ENCODE measurements at regions not wholly inside any gene's neighbourhood (a gene's known extent, or its start where the extent isn't known, plus 50 kb on each side); places are given as distances from the start of the nearest gene placed in this dataset.

GRCh38 chr12:86331012-86331411, 74.8 kb upstream of the MGAT4C start:
- Histone ChIP-seq H3K9me3 (ENCODE audit: insufficient read depth, low read length) (no peaks in the 10 kb centered on the region), H3K27me3 (ENCODE audit: insufficient read depth, insufficient read length) (no peaks in the 10 kb centered on the region), H3K36me3 (ENCODE audit: insufficient read depth, insufficient read length, low read length) (no peaks in the 10 kb centered on the region), H3K4me1 (ENCODE audit: insufficient read depth, insufficient read length) (no peaks in the 10 kb centered on the region), H3K9ac (ENCODE audit: insufficient read length, low read depth) (no peak overlapping the region), H3K4me3 (ENCODE audit: insufficient read length, low read depth) (no peak overlapping the region)
- no peak for DNase-seq (ENCODE audit: low read depth, low spot score)
- no peak for TF ChIP-seq ZNF274 (IDR thresholded peaks at IDR 0.05; ENCODE audit: low read depth, low read length)
- TF ChIP-seq YY1 (IDR thresholded peaks at IDR 0.05; ENCODE audit: insufficient read depth, insufficient read length), result no peak
- TF ChIP-seq SUZ12 (IDR thresholded peaks at IDR 0.05; ENCODE audit: extremely low read depth, insufficient read depth, insufficient read length), result no peak

GRCh38 chr12:86312232-86312631, 56.0 kb upstream of the MGAT4C start:
- Histone ChIP-seq H3K9ac (ENCODE audit: insufficient read length, low read depth) (no peak overlapping the region), H3K4me3 (ENCODE audit: insufficient read length, low read depth) (no peak overlapping the region), H3K9me3 (ENCODE audit: insufficient read depth, low read length) (no peaks in the 10 kb centered on the region), H3K27me3 (ENCODE audit: insufficient read depth, insufficient read length) (no peaks in the 10 kb centered on the region), H3K4me1 (ENCODE audit: insufficient read depth, insufficient read length) (no peaks in the 10 kb centered on the region), H3K36me3 (ENCODE audit: insufficient read depth, insufficient read length, low read length) (no peaks in the 10 kb centered on the region)
- no peak for TF ChIP-seq YY1 (IDR thresholded peaks at IDR 0.05; ENCODE audit: insufficient read depth, insufficient read length)
- no peak for DNase-seq (ENCODE audit: low read depth, low spot score)
